Trophoblast cell (in vitro differentiated cells and primary cell): ENCODE measurements at regions not wholly inside any gene's neighbourhood (a gene's known extent, or its start where the extent isn't known, plus 50 kb on each side); places are given as distances from the start of the nearest gene placed in this dataset.
A peak's percentile ranks its signal among the peaks of the same experiment; 100 is the strongest.

ENCODE experiments used
- DNase-seq, 2 donors: peaks; one replicate each; pipeline ENCODE4 v3.0.0-alpha.2; 2016
- H2AFZ ChIP-seq: 2 replicates; pipeline ENCODE4 v1.6.1; 2013; ENCODE audit warnings: low read length, moderate library complexity, mild to moderate bottlenecking; ENCODE audit not compliant: insufficient read depth, poor library complexity
- H2AK5ac ChIP-seq: 2 replicates; pipeline ENCODE4 v1.6.1; 2013; ENCODE audit warnings: mild to moderate bottlenecking, low read length
- H2BK120ac ChIP-seq: 2 replicates; pipeline ENCODE4 v1.6.1; 2013; ENCODE audit warnings: low read length, mild to moderate bottlenecking, moderate library complexity; ENCODE audit not compliant: insufficient read depth, poor library complexity
- H2BK12ac ChIP-seq: 2 replicates; pipeline ENCODE4 v1.6.1; 2013; ENCODE audit warnings: mild to moderate bottlenecking, low read length, moderate library complexity
- H2BK5ac ChIP-seq: 2 replicates; pipeline ENCODE4 v1.6.1; 2013; ENCODE audit warnings: low read length, low read depth, moderate library complexity, mild to moderate bottlenecking; ENCODE audit not compliant: poor library complexity
- H3K14ac ChIP-seq: 2 replicates; pipeline ENCODE4 v1.6.1; 2013; ENCODE audit warnings: mild to moderate bottlenecking, low read length
- H3K18ac ChIP-seq: 2 replicates; pipeline ENCODE4 v1.6.1; 2013; ENCODE audit warnings: mild to moderate bottlenecking, low read length
- H3K23ac ChIP-seq: 2 replicates; pipeline ENCODE4 v1.6.1; 2013; ENCODE audit warnings: low read length
- H3K27ac ChIP-seq: 2 replicates; pipeline ENCODE4 v1.5.1; 2013; ENCODE audit warnings: low read depth, mild to moderate bottlenecking, inconsistent platforms, low read length, moderate library complexity
- H3K27me3 ChIP-seq: 2 replicates; pipeline ENCODE4 v1.6.1; 2013; ENCODE audit warnings: inconsistent platforms, mild to moderate bottlenecking, low read length, moderate library complexity; ENCODE audit not compliant: insufficient read depth
- H3K36me3 ChIP-seq, 2 experiments: 1 replicate in 1 of 2; 2 replicates in 1 of 2; pipeline ENCODE4 v1.6.1; 2013; ENCODE audit warnings: low read length in 2 of 2, mild to moderate bottlenecking in 2 of 2, moderate library complexity in 1 of 2; ENCODE audit not compliant: insufficient read depth in 2 of 2, control insufficient read depth in 1 of 2
- H3K4ac ChIP-seq: 2 replicates; pipeline ENCODE4 v1.6.1; 2013; ENCODE audit warnings: low read depth, mild to moderate bottlenecking, low read length, moderate library complexity
- H3K4me1 ChIP-seq, 2 experiments: 1 replicate in 1 of 2; 2 replicates in 1 of 2; pipeline ENCODE4 v1.6.1; 2013; ENCODE audit warnings: low read length in 2 of 2, mild to moderate bottlenecking in 2 of 2, moderate library complexity in 1 of 2; ENCODE audit not compliant: insufficient read depth in 2 of 2, control insufficient read depth in 1 of 2
- H3K4me2 ChIP-seq: 2 replicates; pipeline ENCODE4 v1.6.1; 2013; ENCODE audit warnings: inconsistent platforms, mild to moderate bottlenecking, low read length, moderate library complexity
- H3K4me3 ChIP-seq: 2 replicates; pipeline ENCODE4 v1.5.1; 2013; ENCODE audit warnings: mild to moderate bottlenecking, low read depth, low read length, inconsistent platforms
- H3K79me1 ChIP-seq: one replicate; pipeline ENCODE4 v1.6.1; 2013; ENCODE audit warnings: low read length
- H3K79me2 ChIP-seq: 2 replicates; pipeline ENCODE4 v1.6.1; 2013; ENCODE audit warnings: low read length, mild to moderate bottlenecking; ENCODE audit not compliant: control insufficient read depth, insufficient read depth, poor library complexity
- H3K9ac ChIP-seq: 2 replicates; pipeline ENCODE4 v1.6.1; 2013; ENCODE audit warnings: mild to moderate bottlenecking, low read length
- H3K9me3 ChIP-seq: 2 replicates; pipeline ENCODE4 v1.6.1; 2013; ENCODE audit warnings: low read depth, mild to moderate bottlenecking, control low read depth, inconsistent platforms, low read length; ENCODE audit not compliant: insufficient read depth
- H4K12ac ChIP-seq: 2 replicates; pipeline ENCODE4 v1.6.1; 2013; ENCODE audit warnings: low read depth, mild to moderate bottlenecking, low read length, moderate library complexity
- H4K8ac ChIP-seq: 2 replicates; pipeline ENCODE4 v1.6.1; 2013; ENCODE audit warnings: low read depth, mild to moderate bottlenecking, low read length, moderate library complexity
- H4K91ac ChIP-seq: one replicate; pipeline ENCODE4 v1.6.1; 2013; ENCODE audit warnings: low read depth, mild to moderate bottlenecking, low read length, moderate library complexity
- WGBS: extraction: QIAGEN DNeasy Blood & Tissue Kit; methylation state at CpG from one replicate; pipeline ENCODE4 v1.1.7; 2013; ENCODE audit warnings: missing lambda C conversion rate; ENCODE audit not compliant: insufficient read length, insufficient coverage; ENCODE audit errors: extremely low coverage; 5-methylcytosine and 5-hydroxymethylcytosine counted together

DNA sequence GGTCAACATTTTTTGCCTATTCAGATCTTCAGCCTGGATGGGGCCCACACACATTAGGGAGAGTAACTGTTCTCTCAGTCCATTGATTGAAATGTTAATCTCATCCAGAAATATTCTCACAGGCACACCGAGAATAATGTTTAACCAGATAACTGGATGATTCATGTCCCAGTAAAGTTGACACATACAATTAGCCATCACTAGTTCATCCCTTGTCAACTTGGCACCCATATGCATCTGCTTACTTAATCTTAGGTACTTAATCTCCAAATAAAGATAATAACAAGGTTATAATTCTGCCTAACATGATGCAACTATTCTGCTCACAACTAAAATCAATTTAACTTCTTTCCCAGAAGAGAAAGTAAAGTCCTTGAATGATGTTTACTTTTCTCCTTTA, 502.6 kb downstream of the ADRA2A start:
- no peak overlapping the region for H3K4me3 ChIP-seq
- no peaks in the 10 kb centered on the region for H3K27me3 ChIP-seq
- no peak overlapping the region for H3K9ac ChIP-seq
- H3K4me1 ChIP-seq = no peaks in the 10 kb centered on the region
- H2AFZ ChIP-seq = no peak overlapping the region
- H3K36me3 ChIP-seq = no peaks in the 10 kb centered on the region
- no peaks in the 10 kb centered on the region for H3K9me3 ChIP-seq
- no peak overlapping the region for H4K8ac ChIP-seq
- H2BK5ac ChIP-seq = no peak overlapping the region
- no peak overlapping the region for H3K14ac ChIP-seq
- H3K79me2 ChIP-seq = no peaks in the 10 kb centered on the region
- no peak overlapping the region for H3K4me2 ChIP-seq
- no peak overlapping the region for H4K91ac ChIP-seq
- no peak overlapping the region for H2BK12ac ChIP-seq
- H3K79me1 ChIP-seq = no peaks in the 10 kb centered on the region
- H3K4ac ChIP-seq = no peak overlapping the region
- H3K23ac ChIP-seq = no peak overlapping the region
- H2BK120ac ChIP-seq = no peak overlapping the region
- no peak overlapping the region for H3K18ac ChIP-seq
- H3K27ac ChIP-seq = no peak overlapping the region
- no peak for DNase-seq
- H4K12ac ChIP-seq = no peak overlapping the region
- no CpG with 5 or more reads among the region's 1 CpG for WGBS
- H2AK5ac ChIP-seq = no peak overlapping the region

GRCh38 chr10:111590703-111591102, 513.9 kb downstream of the ADRA2A start:
- H3K14ac ChIP-seq = no peak overlapping the region
- no peak overlapping the region for H3K18ac ChIP-seq
- H3K4me3 ChIP-seq = no peak overlapping the region
- H4K91ac ChIP-seq = no peak overlapping the region
- no peak overlapping the region for H4K8ac ChIP-seq
- no peak overlapping the region for H4K12ac ChIP-seq
- no peak overlapping the region for H3K23ac ChIP-seq
- H3K4me2 ChIP-seq = no peak overlapping the region
- no peak overlapping the region for H2AK5ac ChIP-seq
- no peak overlapping the region for H2AFZ ChIP-seq
- DNase-seq = peak in 1 of 2 donors; percentile 5
- no peak overlapping the region for H3K27ac ChIP-seq
- no peak overlapping the region for H2BK12ac ChIP-seq
- H3K79me1 ChIP-seq = no peaks in the 10 kb centered on the region
- H2BK5ac ChIP-seq = no peak overlapping the region
- no peaks in the 10 kb centered on the region for H3K27me3 ChIP-seq
- H3K79me2 ChIP-seq = no peaks in the 10 kb centered on the region
- H3K9me3 ChIP-seq = no peaks in the 10 kb centered on the region
- WGBS = no CpG with 5 or more reads among the region's 3 CpGs
- H3K4ac ChIP-seq = no peak overlapping the region
- H3K36me3 ChIP-seq = no peaks in the 10 kb centered on the region
- H2BK120ac ChIP-seq = no peak overlapping the region
- peaks cover 0 to 3% of the 10 kb centered on the region in 2 experiments for H3K4me1 ChIP-seq
- no peak overlapping the region for H3K9ac ChIP-seq

GRCh38 chr10:111593578-111593977, 516.7 kb downstream of the ADRA2A start:
- no peak overlapping the region for H3K4me2 ChIP-seq
- no CpG with 5 or more reads among the region's 3 CpGs for WGBS
- H3K36me3 ChIP-seq = no peaks in the 10 kb centered on the region

GRCh38 chr10:111595173-111595572, 518.3 kb downstream of the ADRA2A start:
- no peak overlapping the region for H4K91ac ChIP-seq
- H2BK120ac ChIP-seq = no peak overlapping the region
- H3K9me3 ChIP-seq = no peaks in the 10 kb centered on the region
- H3K9ac ChIP-seq = no peak overlapping the region
- no peak overlapping the region for H3K18ac ChIP-seq
- no peak overlapping the region for H4K8ac ChIP-seq
- no peak overlapping the region for H3K23ac ChIP-seq
- H3K4me1 ChIP-seq = peaks cover 2 to 3% of the 10 kb centered on the region in 2 experiments
- no peak overlapping the region for H2AFZ ChIP-seq
- no peak overlapping the region for H3K4ac ChIP-seq
- no CpG with 5 or more reads among the region's 3 CpGs for WGBS
- no peak overlapping the region for H3K27ac ChIP-seq
- H3K4me3 ChIP-seq = no peak overlapping the region
- H4K12ac ChIP-seq = no peak overlapping the region
- H2BK12ac ChIP-seq = no peak overlapping the region
- H3K4me2 ChIP-seq = no peak overlapping the region
- no peak overlapping the region for H2BK5ac ChIP-seq
- DNase-seq = no peak
- H3K79me2 ChIP-seq = no peaks in the 10 kb centered on the region
- H3K14ac ChIP-seq = no peak overlapping the region
- H3K36me3 ChIP-seq = no peaks in the 10 kb centered on the region
- H3K27me3 ChIP-seq = no peaks in the 10 kb centered on the region
- H2AK5ac ChIP-seq = no peak overlapping the region
- no peaks in the 10 kb centered on the region for H3K79me1 ChIP-seq

More at GRCh38 chr10:111593578-111593977, 516.7 kb downstream of the ADRA2A start:
- H3K4me1 ChIP-seq = peaks cover 2 to 3% of the 10 kb centered on the region in 2 experiments
- no peak overlapping the region for H2BK120ac ChIP-seq
- H3K18ac ChIP-seq = no peak overlapping the region
- no peaks in the 10 kb centered on the region for H3K79me2 ChIP-seq
- H2BK5ac ChIP-seq = no peak overlapping the region
- no peak overlapping the region for H2AFZ ChIP-seq
- no peaks in the 10 kb centered on the region for H3K79me1 ChIP-seq
- no peak overlapping the region for H4K12ac ChIP-seq
- H3K27ac ChIP-seq = no peak overlapping the region
- H2BK12ac ChIP-seq = no peak overlapping the region
- DNase-seq = peak; percentile 56 to 87
- no peak overlapping the region for H3K4me3 ChIP-seq
- no peak overlapping the region for H4K91ac ChIP-seq
- no peak overlapping the region for H2AK5ac ChIP-seq
- no peaks in the 10 kb centered on the region for H3K27me3 ChIP-seq
- no peak overlapping the region for H3K23ac ChIP-seq
- H4K8ac ChIP-seq = no peak overlapping the region
- no peak overlapping the region for H3K14ac ChIP-seq
- no peak overlapping the region for H3K4ac ChIP-seq
- no peak overlapping the region for H3K9ac ChIP-seq
- H3K9me3 ChIP-seq = no peaks in the 10 kb centered on the region
